GM12891 (cell line): ENCODE measurements at regions not wholly inside any gene's neighbourhood (a gene's known extent, or its start where the extent isn't known, plus 50 kb on each side); places are given as distances from the start of the nearest gene placed in this dataset.

Experiments
- POLR2A ChIP-seq: IDR thresholded peaks from 2 replicates; pipeline ENCODE4 v1.6.1; 2011; ENCODE audit warnings: low read depth, low read length, control low read depth
- POLR2AphosphoS5 ChIP-seq: IDR thresholded peaks from 2 replicates; pipeline ENCODE4 v1.6.1; 2011; ENCODE audit warnings: low read depth, low read length, control low read depth
- SPI1 ChIP-seq: IDR thresholded peaks from 2 replicates; pipeline ENCODE4 v1.6.1; 2011; ENCODE audit warnings: low read depth, low read length, control low read depth
- TAF1 ChIP-seq: IDR thresholded peaks from 2 replicates; pipeline ENCODE4 v1.6.1; 2011; ENCODE audit warnings: low read depth, low read length, control low read depth

- no peak for TF ChIP-seq TAF1
- no peak for TF ChIP-seq POLR2A
- TF ChIP-seq POLR2AphosphoS5: no peak
- no peak for TF ChIP-seq SPI1
These were observed 97.4 kb upstream of the IPO9 start for GRCh38 chr1:201731592-201731991.
